H1 (cell line): ENCODE measurements at regions not wholly inside any gene's neighbourhood (a gene's known extent, or its start where the extent isn't known, plus 50 kb on each side); places are given as distances from the start of the nearest gene placed in this dataset.

Experiments
- CTCF ChIA-PET: fragments of 300-600 bp; sonication (Branson Sonifier 250); formaldehyde crosslinking; loops from one replicate; lab custom pipeline; 2021; ENCODE audit not compliant: partially characterized antibody; lab: Charles Lee
- POLR2A ChIA-PET: fragments of 300-600 bp; sonication (Branson Sonifier 250); formaldehyde crosslinking; loops from one replicate; lab custom pipeline; 2021; ENCODE audit warnings: inconsistent platforms; ENCODE audit not compliant: partially characterized antibody; lab: Charles Lee
- DNase-seq, 2 experiments: peaks; one replicate each; pipeline versions ENCODE4 v3.0.0 to v3.0.0-alpha.2; 2010 to 2022; ENCODE audit warnings: low spot score in 2 of 2, low read depth in 1 of 2, mixed read lengths in 1 of 2
- FAIRE-seq: peaks from 2 replicates; lab custom pipeline; 2011; peaks lifted over from hg19 to GRCh38; lab: Jason Lieb, UNC
- H2AFZ ChIP-seq: 2 replicates; pipeline ENCODE4 v1.8.1; 2012; ENCODE audit warnings: low read length, inconsistent platforms
- H2AK5ac ChIP-seq: 2 replicates; pipeline ENCODE4 v1.6.1; 2013; ENCODE audit warnings: low read depth, low read length
- H2BK120ac ChIP-seq: replicated peaks from 2 replicates; pipeline ENCODE3; 2013; ENCODE audit warnings: low read depth, low read length, inconsistent platforms
- H2BK12ac ChIP-seq: 2 replicates; pipeline ENCODE4 v1.6.1; 2013; ENCODE audit warnings: low read depth, low read length
- H2BK15ac ChIP-seq: 2 replicates; pipeline ENCODE4 v1.6.1; 2013; ENCODE audit warnings: low read length
- H2BK20ac ChIP-seq: 2 replicates; pipeline ENCODE4 v1.6.1; 2013; ENCODE audit warnings: low read length
- H2BK5ac ChIP-seq: 2 replicates; pipeline ENCODE4 v1.6.1; 2013; ENCODE audit warnings: low read depth, low read length
- H3K14ac ChIP-seq: 2 replicates; pipeline ENCODE4 v1.6.1; 2013; ENCODE audit warnings: inconsistent platforms; ENCODE audit not compliant: insufficient read length
- H3K18ac ChIP-seq: 2 replicates; pipeline ENCODE4 v1.6.1; 2013; ENCODE audit warnings: low read length; ENCODE audit errors: extremely low read depth
- H3K23ac ChIP-seq: 2 replicates; pipeline ENCODE4 v1.6.1; 2013; ENCODE audit warnings: inconsistent platforms; ENCODE audit not compliant: insufficient read length
- H3K23me2 ChIP-seq: 2 replicates; pipeline ENCODE4 v1.6.1; 2013; ENCODE audit warnings: low read depth, low read length
- H3K27ac ChIP-seq: 2 replicates; pipeline ENCODE4 v1.6.1; 2011; ENCODE audit warnings: low read depth, low read length, inconsistent platforms
- H3K27me3 ChIP-seq, 4 experiments: replicated peaks in 1 of 4; 1 replicate in 1 of 4; 2 replicates in 3 of 4; pipeline versions ENCODE4 v1.6.1 to v1.8.1; 2011 to 2013; ENCODE audit warnings: low read length in 3 of 4, mild to moderate bottlenecking in 3 of 4, inconsistent platforms in 2 of 4, mixed read lengths in 2 of 4, moderate library complexity in 1 of 4; ENCODE audit not compliant: control insufficient read depth in 3 of 4, insufficient read depth in 3 of 4; ENCODE audit errors: extremely low read depth in 1 of 4
- H3K36me3 ChIP-seq, 4 experiments: 2 replicates each; pipeline versions ENCODE4 v1.6.1 to v1.8.1; 2011 to 2013; ENCODE audit warnings: mild to moderate bottlenecking in 4 of 4, low read length in 3 of 4, moderate library complexity in 2 of 4, control low read depth in 1 of 4, inconsistent platforms in 1 of 4; ENCODE audit not compliant: insufficient read depth in 4 of 4, control insufficient read depth in 2 of 4
- H3K4ac ChIP-seq: replicated peaks from 2 replicates; pipeline ENCODE3; 2013; ENCODE audit warnings: low read length, low read depth, mixed read lengths, inconsistent platforms; ENCODE audit not compliant: insufficient read length
- H3K4me1 ChIP-seq, 4 experiments: replicated peaks in 1 of 4; 1 replicate in 1 of 4; 2 replicates in 3 of 4; pipeline versions ENCODE4 v1.6.1 to v1.8.1; 2011 to 2013; ENCODE audit warnings: low read length in 3 of 4, inconsistent platforms in 2 of 4, mixed read lengths in 1 of 4; ENCODE audit not compliant: insufficient read depth in 4 of 4, control insufficient read depth in 3 of 4
- H3K4me2 ChIP-seq, 2 experiments: 2 replicates each; pipeline versions ENCODE4 v1.6.1 to v1.8.1; 2011 to 2013; ENCODE audit warnings: low read depth in 2 of 2, low read length in 2 of 2, control low read depth in 1 of 2, inconsistent platforms in 1 of 2, mild to moderate bottlenecking in 1 of 2; ENCODE audit not compliant: insufficient read depth in 1 of 2
- H3K4me3 ChIP-seq, 4 experiments: fragments of 200-600, 300-600 bp in 1 of 4; sonication (generic), shearing (Covaris generic), sonication (Bioruptor Twin) in 1 of 4; 2 replicates each; pipeline versions ENCODE4 v1.5.1 to v1.8.1; 2011 to 2016; ENCODE audit warnings: low read length in 4 of 4, low read depth in 3 of 4, control low read depth in 2 of 4, inconsistent platforms in 2 of 4, mild to moderate bottlenecking in 2 of 4, mixed read lengths in 1 of 4, moderate library complexity in 1 of 4; ENCODE audit not compliant: insufficient read depth in 2 of 4; ENCODE audit errors: extremely low read depth in 1 of 4
- H3K56ac ChIP-seq: replicated peaks from 2 replicates; pipeline ENCODE3; 2013; ENCODE audit warnings: low read depth, mild to moderate bottlenecking, mixed read lengths, low read length, inconsistent platforms; ENCODE audit not compliant: insufficient read length
- H3K79me1 ChIP-seq: 2 replicates; pipeline ENCODE4 v1.6.1; 2013; ENCODE audit warnings: low read depth, low read length, control low read depth
- H3K79me2 ChIP-seq, 2 experiments: 2 replicates each; pipeline versions ENCODE4 v1.6.1 to v1.8.1; 2012 to 2013; ENCODE audit warnings: low read length in 2 of 2, mild to moderate bottlenecking in 2 of 2, inconsistent platforms in 1 of 2; ENCODE audit not compliant: insufficient read depth in 2 of 2, control insufficient read depth in 1 of 2
- H3K9ac ChIP-seq, 4 experiments: replicated peaks in 1 of 4; 1 replicate in 1 of 4; 2 replicates in 3 of 4; pipeline versions ENCODE4 v1.6.1 to v1.8.1; 2011 to 2013; ENCODE audit warnings: low read depth in 3 of 4, low read length in 3 of 4, control low read depth in 2 of 4, mild to moderate bottlenecking in 2 of 4, moderate library complexity in 2 of 4, inconsistent platforms in 1 of 4; ENCODE audit errors: extremely low read depth in 1 of 4
- H3K9me3 ChIP-seq, 2 experiments: 2 replicates each; pipeline versions ENCODE4 v1.6.1 to v1.8.1; 2012 to 2013; ENCODE audit warnings: mild to moderate bottlenecking in 2 of 2, moderate library complexity in 2 of 2, control low read depth in 1 of 2, inconsistent platforms in 1 of 2, low read depth in 1 of 2, low read length in 1 of 2, mixed read lengths in 1 of 2; ENCODE audit not compliant: insufficient read depth in 2 of 2
- H4K20me1 ChIP-seq, 2 experiments: replicated peaks in 1 of 2; 2 replicates each; pipeline versions ENCODE3 to v1.8.1; 2011 to 2013; ENCODE audit warnings: inconsistent platforms in 2 of 2, low read length in 2 of 2, mild to moderate bottlenecking in 1 of 2; ENCODE audit not compliant: insufficient read depth in 2 of 2, control insufficient read depth in 1 of 2
- H4K5ac ChIP-seq: 2 replicates; pipeline ENCODE4 v1.6.1; 2013; ENCODE audit warnings: low read length, low read depth, mixed read lengths, inconsistent platforms; ENCODE audit not compliant: insufficient read length
- H4K8ac ChIP-seq: 2 replicates; pipeline ENCODE4 v1.8.0; 2013; ENCODE audit warnings: mild to moderate bottlenecking, moderate library complexity, low read length, inconsistent platforms; ENCODE audit not compliant: insufficient read depth; ENCODE audit errors: extremely low read depth
- H4K91ac ChIP-seq: replicated peaks from 2 replicates; pipeline ENCODE3; 2013; ENCODE audit warnings: low read length, mixed read lengths, inconsistent platforms; ENCODE audit not compliant: insufficient read length
- WGBS, 2 experiments: shearing (Covaris generic) in 1 of 2; methylation state at CpG; one replicate each; pipeline versions ENCODE4 v1.1.6 to v1.1.7; 2013 to 2015; ENCODE audit warnings: low lambda C conversion rate in 2 of 2, mixed read lengths in 2 of 2, inconsistent platforms in 1 of 2, low coverage in 1 of 2, missing lambda C conversion rate in 1 of 2; ENCODE audit not compliant: insufficient replicate concordance in 2 of 2, insufficient coverage in 1 of 2, insufficient read length in 1 of 2; ENCODE audit errors: extremely low coverage in 1 of 2, missing lambda C conversion rate in 1 of 2; 5-methylcytosine and 5-hydroxymethylcytosine counted together

GRCh38 chr11:33553486-33553885, 147.1 kb downstream of the C11orf91 start:
- no peaks in the 10 kb centered on the region for H4K20me1 ChIP-seq
- no peak overlapping the region for H2AK5ac ChIP-seq
- no peak overlapping the region for H3K23ac ChIP-seq
- no peak for DNase-seq
- H4K91ac ChIP-seq: no peak overlapping the region
- no peak overlapping the region for H3K14ac ChIP-seq
- H2BK15ac ChIP-seq: no peak overlapping the region
- no peak overlapping the region for H4K5ac ChIP-seq
- no peak overlapping the region for H2BK12ac ChIP-seq
- WGBS, 2 experiments: 91% methylated on average over 1 of the region's 1 CpG; no CpG with 5 or more reads in 1 of the 2 experiments
- no peaks in the 10 kb centered on the region for H3K79me1 ChIP-seq
- no peak overlapping the region for H3K4me2 ChIP-seq
- H4K8ac ChIP-seq: no peak overlapping the region
- ChIA-PET POLR2A (no interaction called here), CTCF (interaction anchor here (1.2 to 2.5 kb wide), 2 partner anchors 10 to 12 kb away, joined by 3 to 13 read pairs; no protein-coding TSS in a partner anchor)
- no peak overlapping the region for H3K4me3 ChIP-seq
- H3K23me2 ChIP-seq: no peaks in the 10 kb centered on the region
- H3K79me2 ChIP-seq: no peaks in the 10 kb centered on the region
- H3K18ac ChIP-seq: no peak overlapping the region
- FAIRE-seq: no peak
- no peaks in the 10 kb centered on the region; a peak in 1 of 4 replicates for H3K9me3 ChIP-seq
- H3K4ac ChIP-seq: no peak overlapping the region
- no peaks in the 10 kb centered on the region for H3K27me3 ChIP-seq
- H2BK5ac ChIP-seq: no peak overlapping the region
- no peak overlapping the region for H2AFZ ChIP-seq
- peaks cover 0 to 4% (median 0%) of the 10 kb centered on the region in 4 experiments; a peak in 1 of 7 replicates for H3K4me1 ChIP-seq
- H3K9ac ChIP-seq: no peak overlapping the region
- no peak overlapping the region for H2BK20ac ChIP-seq
- no peaks in the 10 kb centered on the region for H3K36me3 ChIP-seq
- H3K56ac ChIP-seq: no peak overlapping the region
- H3K27ac ChIP-seq: no peak overlapping the region
- no peak overlapping the region for H2BK120ac ChIP-seq
